B cell (primary cell): ENCODE measurements at regions not wholly inside any gene's neighbourhood (a gene's known extent, or its start where the extent isn't known, plus 50 kb on each side); places are given as distances from the start of the nearest gene placed in this dataset.

ENCODE experiments used
- ATAC-seq: fragments of 200-7000 bp; cut with Tn5 transposase; one replicate; pipeline ENCODE4 v1.10.0; 2021; ENCODE audit warnings: low read depth, mild to moderate bottlenecking, moderate number of reproducible peaks, moderate library complexity
- CTCF ChIA-PET: fragments of 350-600 bp; sonication (Branson Sonifier 250); formaldehyde crosslinking; loops from one replicate; lab custom pipeline; 2021; ENCODE audit warnings: antibody characterized with exemption, inconsistent platforms; lab: Charles Lee
- POLR2A ChIA-PET: fragments of 350-600 bp; sonication (Branson Sonifier 250); formaldehyde crosslinking; loops from one replicate; lab custom pipeline; 2021; ENCODE audit warnings: antibody characterized with exemption; lab: Charles Lee
- DNase-seq: peaks from one replicate; pipeline ENCODE4 v3.0.0; 2013
- H2AFZ ChIP-seq: 2 replicates; pipeline ENCODE4 v1.6.1; 2012; ENCODE audit warnings: mild to moderate bottlenecking, low read depth, low read length; ENCODE audit not compliant: insufficient read depth, poor library complexity, severe bottlenecking
- H3K27ac ChIP-seq, 2 donors: 1 replicate in 1 of 2; 2 replicates in 1 of 2; pipeline ENCODE4 v1.5.1; 2012 to 2013; ENCODE audit warnings: low read length in 2 of 2, mild to moderate bottlenecking in 2 of 2, moderate library complexity in 1 of 2
- H3K27me3 ChIP-seq, 4 experiments: fragments of 200-600 bp in 1 of 4; sonication (generic) in 1 of 4; replicated peaks in 1 of 4; 1 replicate in 2 of 4; 2 replicates in 2 of 4; pipeline versions ENCODE4 v1.6.1 to v1.7.0; 2013 to 2016; ENCODE audit warnings: low read length in 3 of 4, mild to moderate bottlenecking in 2 of 4, mixed read lengths in 1 of 4, moderate library complexity in 1 of 4; ENCODE audit not compliant: insufficient read depth in 4 of 4, control insufficient read depth in 3 of 4; ENCODE audit errors: control extremely low read depth in 1 of 4
- H3K36me3 ChIP-seq, 2 experiments: replicated peaks in 1 of 2; 1 replicate in 1 of 2; 2 replicates in 1 of 2; pipeline versions ENCODE4 v1.6.1 to v1.7.1; 2013; ENCODE audit warnings: low read length in 1 of 2; ENCODE audit not compliant: insufficient read depth in 2 of 2, control insufficient read depth in 1 of 2; ENCODE audit errors: control extremely low read depth in 1 of 2, extremely low read depth in 1 of 2
- H3K4me1 ChIP-seq, 2 donors: fragments of 200-600 bp in 1 of 2; sonication (generic) in 1 of 2; 1 replicate in 1 of 2; 2 replicates in 1 of 2; pipeline versions ENCODE4 v1.5.1 to v1.6.1; 2013 to 2017; ENCODE audit warnings: low read length in 2 of 2; ENCODE audit not compliant: control insufficient read depth in 2 of 2, insufficient read depth in 2 of 2
- H3K4me2 ChIP-seq: replicated peaks from 2 replicates; pipeline ENCODE3; 2012; ENCODE audit warnings: mild to moderate bottlenecking, low read depth, low read length; ENCODE audit not compliant: poor library complexity, severe bottlenecking
- H3K4me3 ChIP-seq, 5 experiments: fragments of 200-600 bp in 1 of 5; sonication (generic) in 1 of 5; 1 replicate in 3 of 5; 2 replicates in 2 of 5; pipeline versions ENCODE4 v1.5.1 to v1.7.0; 2011 to 2016; ENCODE audit warnings: low read length in 4 of 5, mild to moderate bottlenecking in 4 of 5, low read depth in 2 of 5, control low read depth in 1 of 5, moderate library complexity in 1 of 5; ENCODE audit not compliant: insufficient read depth in 1 of 5; ENCODE audit errors: control extremely low read depth in 1 of 5, extremely low read depth in 1 of 5
- H3K79me2 ChIP-seq: fragments of 200-600 bp; sonication (generic); one replicate; pipeline ENCODE4 v1.6.0; 2016; ENCODE audit warnings: low read length; ENCODE audit not compliant: control insufficient read depth, insufficient read depth
- H3K9ac ChIP-seq: fragments of 200-600 bp; sonication (generic); 2 replicates; pipeline ENCODE4 v1.6.1; 2017; ENCODE audit warnings: mild to moderate bottlenecking, low read length, moderate library complexity
- H3K9me3 ChIP-seq, 3 donors: one replicate each; pipeline versions ENCODE4 v1.6.1 to v1.7.1; 2013; ENCODE audit warnings: low read length in 2 of 3; ENCODE audit not compliant: control insufficient read depth in 2 of 3, insufficient read depth in 1 of 3; ENCODE audit errors: control extremely low read depth in 1 of 3
- H4K20me1 ChIP-seq: 2 replicates; pipeline ENCODE4 v1.6.0; 2012; ENCODE audit warnings: mild to moderate bottlenecking, low read length; ENCODE audit not compliant: insufficient read depth, control insufficient read depth, poor library complexity, severe bottlenecking
- H3K27ac Mint-ChIP-seq: one replicate; pipeline ENCODE4 v1.8.0; 2021; ENCODE audit warnings: mixed read lengths
- H3K27me3 Mint-ChIP-seq: one replicate; pipeline ENCODE4 v1.8.0; 2021; ENCODE audit warnings: mixed read lengths
- H3K4me1 Mint-ChIP-seq: one replicate; pipeline ENCODE4 v1.8.0; 2021; ENCODE audit warnings: mixed read lengths
- H3K4me3 Mint-ChIP-seq: one replicate; pipeline ENCODE4 v1.8.0; 2021; ENCODE audit warnings: mixed read lengths
- H3K9me3 Mint-ChIP-seq: one replicate; pipeline ENCODE4 v1.8.0; 2022; ENCODE audit warnings: mixed read lengths; ENCODE audit not compliant: insufficient read depth
- EZH2 ChIP-seq: IDR thresholded peaks from 2 replicates; pipeline ENCODE4 v1.6.1; 2012; ENCODE audit warnings: borderline replicate concordance, low read depth, mild to moderate bottlenecking, moderate library complexity, low read length; ENCODE audit not compliant: insufficient read depth, poor library complexity, severe bottlenecking
- WGBS: methylation state at CpG from one replicate; pipeline ENCODE4 v1.1.5; 2013; ENCODE audit warnings: missing lambda C conversion rate; ENCODE audit not compliant: insufficient coverage; 5-methylcytosine and 5-hydroxymethylcytosine counted together
- intact Hi-C: fragments of 100-400 bp; cut with micrococcal nuclease; formaldehyde crosslinking; loops from one replicate; pipeline ENCODE4 v1.10.0; 2022
- TF ChIP-seq, protein P1 (sequence below): fragments of 200-600 bp; IDR thresholded peaks from one replicate; pipeline ENCODE4 v1.8.0; 2022; ENCODE audit warnings: antibody characterized with exemption, mild to moderate bottlenecking

DNA sequence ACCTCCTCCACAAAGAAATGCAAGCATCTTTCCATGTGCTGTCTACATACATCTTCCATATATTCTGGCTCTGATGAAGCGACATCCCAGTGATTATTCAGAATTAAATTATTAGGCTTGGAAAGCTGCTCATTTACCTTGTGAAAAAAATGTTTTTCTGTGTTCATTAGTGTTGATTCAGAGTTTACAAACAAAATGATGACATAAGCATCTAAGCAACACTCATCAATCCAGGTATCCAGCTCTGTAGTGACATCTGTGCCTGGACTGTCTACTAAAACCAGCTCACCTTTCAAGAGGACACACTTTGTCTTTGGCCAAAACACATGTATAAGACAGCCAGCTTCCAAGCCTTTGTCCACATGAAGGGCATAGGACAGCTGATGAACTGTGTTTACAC, 51.1 kb upstream of the SPATA31C2 start:
- intact Hi-C loops = no loop called here
- Histone ChIP-seq H3K9me3 (peaks cover 0 to 4% (median 0%) of the 10 kb centered on the region in 3 donors), H3K36me3 (no peaks in the 10 kb centered on the region), H4K20me1 (no peaks in the 10 kb centered on the region), H3K9ac (no peak overlapping the region), H3K79me2 (no peaks in the 10 kb centered on the region), H3K27me3 (no peaks in the 10 kb centered on the region), H2AFZ (no peak overlapping the region), H3K4me3 (no peak overlapping the region), H3K4me1 (no peaks in the 10 kb centered on the region), H3K27ac (no peak overlapping the region), H3K4me2 (no peak overlapping the region)
- Mint-ChIP-seq H3K27ac (no peak overlapping the region), H3K9me3 (peaks cover 5% of the 10 kb centered on the region), H3K4me1 (no peaks in the 10 kb centered on the region), H3K4me3 (no peak overlapping the region), H3K27me3 (no peaks in the 10 kb centered on the region)
- ChIA-PET CTCF (no interaction called here), POLR2A (no interaction called here)
- ATAC-seq (no peak), DNase-seq (no peak)
- no CpG with 5 or more reads among the region's 1 CpG for WGBS
- TF ChIP-seq, protein P1, sequence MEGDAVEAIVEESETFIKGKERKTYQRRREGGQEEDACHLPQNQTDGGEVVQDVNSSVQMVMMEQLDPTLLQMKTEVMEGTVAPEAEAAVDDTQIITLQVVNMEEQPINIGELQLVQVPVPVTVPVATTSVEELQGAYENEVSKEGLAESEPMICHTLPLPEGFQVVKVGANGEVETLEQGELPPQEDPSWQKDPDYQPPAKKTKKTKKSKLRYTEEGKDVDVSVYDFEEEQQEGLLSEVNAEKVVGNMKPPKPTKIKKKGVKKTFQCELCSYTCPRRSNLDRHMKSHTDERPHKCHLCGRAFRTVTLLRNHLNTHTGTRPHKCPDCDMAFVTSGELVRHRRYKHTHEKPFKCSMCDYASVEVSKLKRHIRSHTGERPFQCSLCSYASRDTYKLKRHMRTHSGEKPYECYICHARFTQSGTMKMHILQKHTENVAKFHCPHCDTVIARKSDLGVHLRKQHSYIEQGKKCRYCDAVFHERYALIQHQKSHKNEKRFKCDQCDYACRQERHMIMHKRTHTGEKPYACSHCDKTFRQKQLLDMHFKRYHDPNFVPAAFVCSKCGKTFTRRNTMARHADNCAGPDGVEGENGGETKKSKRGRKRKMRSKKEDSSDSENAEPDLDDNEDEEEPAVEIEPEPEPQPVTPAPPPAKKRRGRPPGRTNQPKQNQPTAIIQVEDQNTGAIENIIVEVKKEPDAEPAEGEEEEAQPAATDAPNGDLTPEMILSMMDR = no peak
- TF ChIP-seq EZH2 = no peak
